Activated gamma-delta T cell (primary cell): ENCODE measurements at regions not wholly inside any gene's neighbourhood (a gene's known extent, or its start where the extent isn't known, plus 50 kb on each side); places are given as distances from the start of the nearest gene placed in this dataset.
"Not testable (repeated sequence)": the region's sequence is repeated elsewhere in the genome, so short reads cannot be mapped to it uniquely, and the experiment has no call there.

Source experiments
- DNase-seq: peaks from one replicate; lab custom pipeline; 2025; lab: John Stamatoyannopoulos, UW

GRCh38 chr15:70602834-70603560, 160.4 kb downstream of the UACA start:
- no peak for DNase-seq

- no peak for DNase-seq
These were observed 161.1 kb downstream of the UACA start for GRCh38 chr15:70602281-70602680.

- DNase-seq: no peak
These were observed 165.4 kb downstream of the UACA start for GRCh38 chr15:70597945-70598344.

GRCh38 chr15:70597056-70597603, 166.2 kb downstream of the UACA start:
- no peak for DNase-seq

GRCh38 chr15:70596354-70597055, 166.9 kb downstream of the UACA start:
- DNase-seq: no peak

- no peak for DNase-seq
These were observed 169.6 kb downstream of the UACA start for GRCh38 chr15:70593795-70594194.

GRCh38 chr15:70589728-70590127, 173.6 kb downstream of the UACA start:
- no peak for DNase-seq

- DNase-seq: no peak
These were observed 174.1 kb downstream of the UACA start for GRCh38 chr15:70589221-70589620.

GRCh38 chr15:70588613-70589012, 174.7 kb downstream of the UACA start:
- no peak for DNase-seq

GRCh38 chr15:70587896-70588567, 175.3 kb downstream of the UACA start:
- no peak for DNase-seq

- not testable (repeated sequence) for DNase-seq
These were observed 176.2 kb downstream of the UACA start for GRCh38 chr15:70587012-70587634.

- DNase-seq: no peak
These were observed 177.1 kb downstream of the UACA start for GRCh38 chr15:70586241-70586640.

GRCh38 chr15:70585707-70586034, 177.7 kb downstream of the UACA start:
- no peak for DNase-seq

GRCh38 chr15:70584838-70585706, 178.3 kb downstream of the UACA start:
- DNase-seq: no peak

GRCh38 chr15:70584441-70584837, 178.9 kb downstream of the UACA start:
- no peak for DNase-seq

- no peak for DNase-seq
These were observed 180.4 kb downstream of the UACA start for GRCh38 chr15:70583006-70583405.

- no peak for DNase-seq
These were observed 181.0 kb downstream of the UACA start for GRCh38 chr15:70582143-70582945.

GRCh38 chr15:70580958-70581357, 182.4 kb downstream of the UACA start:
- no peak for DNase-seq

- DNase-seq: no peak
These were observed 183.1 kb downstream of the UACA start for GRCh38 chr15:70580286-70580685.

GRCh38 chr15:70579766-70580165, 183.6 kb downstream of the UACA start:
- no peak for DNase-seq

GRCh38 chr15:70578196-70578595, 185.2 kb downstream of the UACA start:
- no peak for DNase-seq
